ENCODE measurements at regions not wholly inside any gene's neighbourhood (a gene's known extent, or its start where the extent isn't known, plus 50 kb on each side); places are given as distances from the start of the nearest gene placed in this dataset.

DNA sequence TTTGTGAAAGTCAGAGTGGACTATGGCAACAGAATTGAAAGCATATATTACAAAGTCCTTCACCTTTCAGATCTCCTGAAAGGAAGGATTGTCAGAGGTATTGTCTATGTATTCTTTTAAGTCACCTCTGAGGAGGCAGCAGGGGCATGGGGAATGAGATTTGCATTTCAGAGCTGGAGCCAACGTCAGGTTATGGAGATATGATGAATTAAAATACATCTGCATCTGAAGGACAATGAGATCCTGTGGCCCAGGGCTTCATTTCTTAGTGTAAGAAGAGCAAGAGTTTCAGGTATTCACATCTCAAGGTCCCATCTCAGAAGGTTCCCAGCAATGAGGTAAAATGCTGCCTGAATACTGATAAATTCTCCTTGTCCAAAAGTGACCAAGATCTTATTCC, 695.8 kb downstream of the TUSC7 start:
- no peak for TF ChIP-seq SNAI2 (CRISPR knock-in tag; IDR thresholded peaks at IDR 0.05)
- TF ChIP-seq ARNTL (CRISPR knock-in tag; IDR thresholded peaks at IDR 0.05; ENCODE audit: borderline replicate concordance, low read depth), result no peak
- no peak for TF ChIP-seq GLIS3 (CRISPR knock-in tag; IDR thresholded peaks at IDR 0.05)
- no peak for TF ChIP-seq TCF4 (CRISPR knock-in tag; IDR thresholded peaks at IDR 0.05; ENCODE audit: borderline replicate concordance)
- no peak for TF ChIP-seq ZFP30 (CRISPR knock-in tag; IDR thresholded peaks at IDR 0.05)
- TF ChIP-seq ESRRG (CRISPR knock-in tag; IDR thresholded peaks at IDR 0.05), result no peak

Data from SK-N-SH treated with all-trans-retinoic acid at 6 μM for 48 hours (cell line).